GM12878 (cell line): ENCODE measurements at regions not wholly inside any gene's neighbourhood (a gene's known extent, or its start where the extent isn't known, plus 50 kb on each side); places are given as distances from the start of the nearest gene placed in this dataset.

ENCODE experiments used
- ATAC-seq: fragments of 200-7000 bp; cut with Tn5 transposase; 3 replicates; pipeline ENCODE4 v1.9.1; 2020; ENCODE audit warnings: mild to moderate bottlenecking, moderate library complexity
- BruUV-seq: library from RNA; stranded (reverse); fragments of 400-500 nt; replicated peaks from 2 replicates; lab custom pipeline; 2021; lab: Mats Ljungman, UMichigan
- CTCF ChIA-PET: fragments of 300-600 bp; sonication (Branson Sonifier 250); formaldehyde crosslinking; extraction: SDS; loops from one replicate; lab custom pipeline; 2021; ENCODE audit warnings: inconsistent platforms; lab: Yijun Ruan, JAX
- POLR2A ChIA-PET: fragments of 350-600 bp; formaldehyde crosslinking; extraction: SDS; loops from one replicate; lab custom pipeline; 2021; ENCODE audit warnings: inconsistent platforms; lab: Charles Lee
- RAD21 ChIA-PET: fragments of 300-600 bp; sonication (Branson Sonifier 250); formaldehyde crosslinking; loops from one replicate; lab custom pipeline; 2023; ENCODE audit warnings: antibody characterized with exemption; ENCODE audit not compliant: unreplicated experiment; lab: Charles Lee
- SMC1A ChIA-PET: fragments of 300-600 bp; sonication (Branson Sonifier 250); formaldehyde crosslinking; loops from one replicate; lab custom pipeline; 2023; ENCODE audit not compliant: unreplicated experiment, uncharacterized antibody; lab: Charles Lee
- DNase-seq: peaks from one replicate; pipeline ENCODE4 v3.0.0-alpha.2; 2011; ENCODE audit warnings: low read depth, low spot score
- FAIRE-seq: peaks from 3 replicates; lab custom pipeline; 2011; peaks lifted over from hg19 to GRCh38; lab: Jason Lieb, UNC
- H2AFZ ChIP-seq: 2 replicates; pipeline ENCODE4 v1.6.0; 2011; ENCODE audit warnings: low read depth, low read length, control low read depth; ENCODE audit not compliant: control insufficient read depth
- H3K27ac ChIP-seq: 2 replicates; pipeline ENCODE4 v1.5.1; 2011; ENCODE audit warnings: control low read depth; ENCODE audit not compliant: control insufficient read depth, insufficient read depth
- H3K27me3 ChIP-seq, 2 experiments: replicated peaks in 1 of 2; 2 replicates each; pipeline versions ENCODE4 v1.6.0 to v1.6.1; 2011; ENCODE audit warnings: low read length in 1 of 2; ENCODE audit not compliant: control insufficient read depth in 2 of 2, insufficient read depth in 2 of 2
- H3K36me3 ChIP-seq, 2 experiments: 2 replicates each; pipeline ENCODE4 v1.5.1; 2011; ENCODE audit warnings: low read length in 1 of 2; ENCODE audit not compliant: control insufficient read depth in 2 of 2, insufficient read depth in 2 of 2
- H3K4me1 ChIP-seq: 2 replicates; pipeline ENCODE4 v1.6.1; 2011; ENCODE audit warnings: mild to moderate bottlenecking, low read length, moderate library complexity, mixed read lengths; ENCODE audit not compliant: control insufficient read depth, insufficient read depth
- H3K4me2 ChIP-seq: 2 replicates; pipeline ENCODE4 v1.6.0; 2011; ENCODE audit warnings: control low read depth; ENCODE audit not compliant: control insufficient read depth, insufficient read depth
- H3K4me3 ChIP-seq: fragments of 200-600 bp; sonication (generic); 2 replicates; pipeline ENCODE4 v1.5.1; 2016
- H3K79me2 ChIP-seq: 2 replicates; pipeline ENCODE4 v1.6.0; 2011; ENCODE audit warnings: low read length; ENCODE audit not compliant: control insufficient read depth, insufficient read depth
- H3K9ac ChIP-seq: 2 replicates; pipeline ENCODE4 v1.8.0; 2011; ENCODE audit warnings: low read length, control low read depth, mixed read lengths; ENCODE audit not compliant: control insufficient read depth, insufficient read depth
- H3K9me3 ChIP-seq: replicated peaks from 3 replicates; pipeline ENCODE4 v1.5.1; 2011; ENCODE audit warnings: mild to moderate bottlenecking, low read length; ENCODE audit not compliant: control insufficient read depth, insufficient read depth
- H4K20me1 ChIP-seq: 2 replicates; pipeline ENCODE4 v1.6.0; 2011; ENCODE audit not compliant: control insufficient read depth, insufficient read depth
- E4F1 ChIP-seq: fragments of 450-650 bp; IDR thresholded peaks from 2 replicates; pipeline ENCODE4 v1.6.1; 2018; ENCODE audit warnings: borderline replicate concordance, mild to moderate bottlenecking; ENCODE audit not compliant: partially characterized antibody
- ELK1 ChIP-seq: IDR thresholded peaks from 2 replicates; pipeline ENCODE4 v1.6.1; 2012; ENCODE audit warnings: low read depth, low read length, improper control_type of control experiment
- ESRRA ChIP-seq: IDR thresholded peaks from 2 replicates; pipeline ENCODE4 v1.6.1; 2012; ENCODE audit warnings: mild to moderate bottlenecking, low read length, improper control_type of control experiment
- HCFC1 ChIP-seq: fragments of 150-350 bp; IDR thresholded peaks from 2 replicates; pipeline ENCODE4 v1.6.1; 2014; ENCODE audit warnings: low read length
- MEF2B ChIP-seq: fragments of 450-650 bp; IDR thresholded peaks from 2 replicates; pipeline ENCODE4 v1.6.1; 2018; ENCODE audit warnings: mild to moderate bottlenecking, moderate library complexity; ENCODE audit not compliant: partially characterized antibody, poor library complexity, severe bottlenecking
- NBN ChIP-seq: fragments of 450-650 bp; IDR thresholded peaks from 2 replicates; pipeline ENCODE4 v1.6.1; 2016
- NFYA ChIP-seq: IDR thresholded peaks from 2 replicates; pipeline ENCODE4 v1.6.1; 2011; ENCODE audit warnings: low read depth, mild to moderate bottlenecking, low read length, improper control_type of control experiment, borderline replicate concordance
- NR2C1 ChIP-seq: fragments of 450-650 bp; IDR thresholded peaks from 2 replicates; pipeline ENCODE4 v1.6.1; 2017; ENCODE audit warnings: antibody characterized with exemption, mild to moderate bottlenecking, moderate library complexity
- PAX5 ChIP-seq: IDR thresholded peaks from 2 replicates; pipeline ENCODE4 v1.6.1; 2011; ENCODE audit warnings: low read depth, low read length, borderline replicate concordance
- RAD51 ChIP-seq: fragments of 450-650 bp; IDR thresholded peaks from 2 replicates; pipeline ENCODE4 v1.6.1; 2016; ENCODE audit warnings: moderate library complexity, mild to moderate bottlenecking, inconsistent platforms
- SIX5 ChIP-seq: IDR thresholded peaks from 2 replicates; pipeline ENCODE4 v1.6.1; 2011; ENCODE audit warnings: mild to moderate bottlenecking, low read depth, low read length, moderate library complexity; ENCODE audit not compliant: severe bottlenecking
- SKIL ChIP-seq: fragments of 450-650 bp; IDR thresholded peaks from 2 replicates; pipeline ENCODE4 v1.6.1; 2017; ENCODE audit warnings: mild to moderate bottlenecking, low read depth, inconsistent platforms; ENCODE audit not compliant: poor library complexity, severe bottlenecking
- SMAD5 ChIP-seq: IDR thresholded peaks from 2 replicates; pipeline ENCODE4 v1.6.1; 2016; ENCODE audit warnings: antibody characterized with exemption, low read depth
- TCF7 ChIP-seq: IDR thresholded peaks from 2 replicates; pipeline ENCODE4 v1.6.1; 2014; ENCODE audit warnings: antibody characterized with exemption, borderline replicate concordance
- ZNF207 ChIP-seq: fragments of 450-650 bp; IDR thresholded peaks from 2 replicates; pipeline ENCODE4 v1.6.1; 2014; ENCODE audit warnings: antibody characterized with exemption, mild to moderate bottlenecking, borderline replicate concordance
- ZNF24 ChIP-seq: fragments of 450-650 bp; IDR thresholded peaks from 2 replicates; pipeline ENCODE4 v1.6.1; 2017; ENCODE audit warnings: antibody characterized with exemption, mild to moderate bottlenecking
- ZSCAN29 ChIP-seq: fragments of 450-650 bp; IDR thresholded peaks from 2 replicates; pipeline ENCODE4 v1.6.1; 2017; ENCODE audit warnings: mild to moderate bottlenecking, moderate library complexity
- in situ Hi-C: fragments of 300-500 bp; cut with MboI; formaldehyde crosslinking; loops from 9 replicates; pipeline ENCODE4 v1.14.3; 2018; ENCODE audit warnings: mixed read lengths
- intact Hi-C: fragments of 100-400 bp; cut with micrococcal nuclease; formaldehyde crosslinking; loops from one replicate; pipeline ENCODE4 v1.14.2; 2022; ENCODE audit not compliant: unreplicated experiment

- no peak overlapping the region for H3K9ac ChIP-seq
- SMC1A ChIA-PET, result no interaction called here
- no peak overlapping the region for H3K4me3 ChIP-seq
- FAIRE-seq, result no peak
- no peaks in the 10 kb centered on the region for H4K20me1 ChIP-seq
- ATAC-seq, result no peak
- no peak for DNase-seq
- no TSS peak for BruUV-seq
- in situ Hi-C loops (no loop called here), intact Hi-C loops (no loop called here)
- no peaks in the 10 kb centered on the region for H3K9me3 ChIP-seq
- H3K79me2 ChIP-seq, result no peaks in the 10 kb centered on the region
- H3K4me1 ChIP-seq, result no peaks in the 10 kb centered on the region
- no peak overlapping the region for H3K4me2 ChIP-seq
- no peak for TF ChIP-seq ZNF207
- TF ChIP-seq SMAD5, result no peak
- TF ChIP-seq NBN, result no peak
- no peak for TF ChIP-seq ZNF24
- no peak for TF ChIP-seq NFYA
- TF ChIP-seq NR2C1, result no peak
- no peak for TF ChIP-seq E4F1
- TF ChIP-seq SIX5, result no peak
- no peak for TF ChIP-seq RAD51
- no peak for TF ChIP-seq HCFC1
- no peak for TF ChIP-seq SKIL
- TF ChIP-seq PAX5, result no peak
- no peak for TF ChIP-seq ELK1
- no peak for TF ChIP-seq MEF2B
- TF ChIP-seq ESRRA, result no peak
- no peak for TF ChIP-seq TCF7
- no peak for TF ChIP-seq ZSCAN29
- no peak overlapping the region for H2AFZ ChIP-seq
- H3K36me3 ChIP-seq, result no peaks in the 10 kb centered on the region
- H3K27ac ChIP-seq, result no peak overlapping the region
- CTCF ChIA-PET, result interaction anchor here (0.9 kb wide), 1 partner anchor 100 kb away, joined by 3 read pairs; no protein-coding TSS in a partner anchor
- H3K27me3 ChIP-seq, result no peaks in the 10 kb centered on the region
- RAD21 ChIA-PET, result no interaction called here
- POLR2A ChIA-PET, result no interaction called here
Measured at GRCh38 chr18:11411048-11411447, 198.3 kb upstream of the SLC35G4 start.
